ENCODE measurements at regions not wholly inside any gene's neighbourhood (a gene's known extent, or its start where the extent isn't known, plus 50 kb on each side); places are given as distances from the start of the nearest gene placed in this dataset.

DNA sequence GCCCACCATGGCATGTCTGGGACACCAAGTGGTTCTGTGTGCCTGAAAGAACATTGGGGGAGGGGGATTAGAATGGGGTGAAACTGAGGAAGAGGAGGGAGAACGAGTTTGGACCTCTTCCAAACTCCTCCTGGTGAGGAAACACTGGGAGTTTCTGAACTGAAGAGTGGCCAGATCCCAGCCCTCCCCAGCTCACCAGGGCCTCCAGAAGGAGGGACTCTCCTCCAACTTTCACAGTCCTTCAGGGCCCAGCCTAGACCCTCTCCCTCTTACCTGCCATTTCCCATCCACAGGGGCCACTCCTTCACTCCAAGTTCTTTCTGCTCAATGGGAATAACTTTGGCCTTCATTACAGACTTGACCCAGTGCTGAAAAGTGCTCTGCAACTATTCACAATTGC, 132.0 kb upstream of the FOXK1 start:
- Histone ChIP-seq H3K23ac (ENCODE audit: insufficient read length, low read depth, low read length) (no peak overlapping the region), H2BK12ac (ENCODE audit: insufficient read length, low read depth, low read length) (no peak overlapping the region), H3K14ac (ENCODE audit: insufficient read depth, low read length) (no peak overlapping the region), H3K4ac (ENCODE audit: low read depth, low read length) (no peak overlapping the region), H3T11ph (ENCODE audit: low read length) (no peak overlapping the region), H2BK120ac (ENCODE audit: low read depth, low read length, poor library complexity, severe bottlenecking) (no peak overlapping the region), H4K5ac (ENCODE audit: insufficient read length, low read depth, low read length) (no peak overlapping the region), H3K27me3 (ENCODE audit: insufficient read depth, low read length) (no peaks in the 10 kb centered on the region), H3K9me3 (ENCODE audit: control insufficient read depth, low read depth, low read length) (no peaks in the 10 kb centered on the region), H3K23me2 (ENCODE audit: insufficient read length, low read depth, low read length, poor library complexity, severe bottlenecking) (no peaks in the 10 kb centered on the region), H2BK5ac (ENCODE audit: insufficient read length, low read length) (no peak overlapping the region), H4K91ac (ENCODE audit: insufficient read length, low read depth, low read length) (no peak overlapping the region), H2BK20ac (ENCODE audit: low read depth, low read length, poor library complexity, severe bottlenecking) (no peak overlapping the region), H3K4me2 (ENCODE audit: insufficient read depth, insufficient read length, low read length) (no peak overlapping the region), H3K4me1 (ENCODE audit: insufficient read depth, low read length) (no peaks in the 10 kb centered on the region), H3K9ac (ENCODE audit: extremely low read depth, insufficient read length, low read length) (no peak overlapping the region), H3K56ac (ENCODE audit: insufficient read length, low read depth, low read length) (no peak overlapping the region), H2AFZ (ENCODE audit: low read length) (no peak overlapping the region), H4K8ac (replicated peaks; ENCODE audit: insufficient read length, low read depth, low read length) (no peak overlapping the region), H3K79me1 (ENCODE audit: insufficient read depth, low read depth, low read length, poor library complexity, severe bottlenecking) (no peaks in the 10 kb centered on the region), H3K18ac (ENCODE audit: insufficient read length, low read depth, low read length) (no peak overlapping the region), H3K79me2 (ENCODE audit: insufficient read depth, low read length) (no peaks in the 10 kb centered on the region), H4K20me1 (ENCODE audit: control insufficient read depth, insufficient read depth, insufficient read length) (no peaks in the 10 kb centered on the region), H3K27ac (ENCODE audit: insufficient read length, low read depth, low read length) (no peak overlapping the region), H2BK15ac (ENCODE audit: low read depth, low read length) (no peak overlapping the region), H2AK5ac (ENCODE audit: insufficient read length, low read length) (no peak overlapping the region)
- no peaks in the 10 kb centered on the region for H3K4me1 Mint-ChIP-seq
- TF ChIP-seq, protein P1, sequence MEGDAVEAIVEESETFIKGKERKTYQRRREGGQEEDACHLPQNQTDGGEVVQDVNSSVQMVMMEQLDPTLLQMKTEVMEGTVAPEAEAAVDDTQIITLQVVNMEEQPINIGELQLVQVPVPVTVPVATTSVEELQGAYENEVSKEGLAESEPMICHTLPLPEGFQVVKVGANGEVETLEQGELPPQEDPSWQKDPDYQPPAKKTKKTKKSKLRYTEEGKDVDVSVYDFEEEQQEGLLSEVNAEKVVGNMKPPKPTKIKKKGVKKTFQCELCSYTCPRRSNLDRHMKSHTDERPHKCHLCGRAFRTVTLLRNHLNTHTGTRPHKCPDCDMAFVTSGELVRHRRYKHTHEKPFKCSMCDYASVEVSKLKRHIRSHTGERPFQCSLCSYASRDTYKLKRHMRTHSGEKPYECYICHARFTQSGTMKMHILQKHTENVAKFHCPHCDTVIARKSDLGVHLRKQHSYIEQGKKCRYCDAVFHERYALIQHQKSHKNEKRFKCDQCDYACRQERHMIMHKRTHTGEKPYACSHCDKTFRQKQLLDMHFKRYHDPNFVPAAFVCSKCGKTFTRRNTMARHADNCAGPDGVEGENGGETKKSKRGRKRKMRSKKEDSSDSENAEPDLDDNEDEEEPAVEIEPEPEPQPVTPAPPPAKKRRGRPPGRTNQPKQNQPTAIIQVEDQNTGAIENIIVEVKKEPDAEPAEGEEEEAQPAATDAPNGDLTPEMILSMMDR (conservative IDR thresholded peaks at IDR 0.05) = no peak
- H3K4me3 Mint-ChIP-seq = no peak overlapping the region
- H3K27ac Mint-ChIP-seq = no peak overlapping the region
- no CpG with 5 or more reads among the region's 1 CpG for WGBS (ENCODE audit: extremely low coverage, insufficient read length, low lambda C conversion rate)
- DNase-seq = no peak
- H3K9me3 Mint-ChIP-seq = peaks cover 12 to 62% of the 10 kb centered on the region in 2 experiments; a peak in 4 of 5 replicates
- peaks cover 11% of the 10 kb centered on the region for H3K27me3 Mint-ChIP-seq (ENCODE audit: low read depth)
- H3K36me3 Mint-ChIP-seq (ENCODE audit: insufficient read depth in 1 of 3, low read depth in 3 of 3) = no peaks in the 10 kb centered on the region

All from H9 (cell line).